HepG2 (cell line): ENCODE measurements at regions not wholly inside any gene's neighbourhood (a gene's known extent, or its start where the extent isn't known, plus 50 kb on each side); places are given as distances from the start of the nearest gene placed in this dataset.

Source experiments
- ATAC-seq: fragments of 200-7000 bp; cut with Tn5 transposase; 3 replicates; pipeline ENCODE4 v1.9.1; 2020; ENCODE audit warnings: mild to moderate bottlenecking, moderate library complexity
- BruUV-seq: library from RNA; stranded (reverse); fragments of 400-500 nt; replicated peaks from 2 replicates; lab custom pipeline; 2021; lab: Mats Ljungman, UMichigan
- CTCF ChIA-PET: fragments of 300-600 bp; formaldehyde crosslinking; extraction: SDS; loops from one replicate; lab custom pipeline; 2021; ENCODE audit warnings: low total read pairs, inconsistent platforms, low intra/inter-chr PET ratio; lab: Yijun Ruan, JAX
- POLR2A ChIA-PET: fragments of 350-600 bp; sonication (Branson Sonifier 250); formaldehyde crosslinking; loops from one replicate; lab custom pipeline; 2020; ENCODE audit warnings: antibody characterized with exemption, inconsistent platforms; lab: Yijun Ruan, JAX
- DNase-seq: peaks from one replicate; pipeline ENCODE4 v3.0.0-alpha.2; 2015; ENCODE audit warnings: low spot score
- FAIRE-seq: peaks from 3 replicates; lab custom pipeline; 2011; peaks lifted over from hg19 to GRCh38; lab: Jason Lieb, UNC
- H2AFZ ChIP-seq: one replicate; pipeline ENCODE4 v1.6.1; 2011; ENCODE audit warnings: low read length, inconsistent platforms
- H3K27ac ChIP-seq: fragments of 300-600 bp; 3 replicates; pipeline ENCODE4 v1.8.0; 2011; ENCODE audit warnings: mixed run types, mild to moderate bottlenecking, mixed read lengths, low read length, inconsistent platforms; ENCODE audit not compliant: insufficient read depth; ENCODE audit errors: extremely low read length
- H3K27me3 ChIP-seq, 2 experiments: fragments of 200-600 bp in 1 of 2; 2 replicates in 1 of 2; 3 replicates in 1 of 2; pipeline versions ENCODE4 v1.6.0 to v1.8.0; 2011; ENCODE audit warnings: low read length in 2 of 2, mild to moderate bottlenecking in 2 of 2, moderate library complexity in 2 of 2, inconsistent platforms in 1 of 2; ENCODE audit not compliant: insufficient read depth in 2 of 2, control insufficient read depth in 1 of 2
- H3K36me3 ChIP-seq, 2 experiments: fragments of 200-600 bp in 1 of 2; replicated peaks in 1 of 2; 2 replicates in 1 of 2; 3 replicates in 1 of 2; pipeline versions ENCODE4 v1.5.1 to v1.8.0; 2011; ENCODE audit warnings: low read length in 2 of 2, inconsistent platforms in 1 of 2; ENCODE audit not compliant: insufficient read depth in 2 of 2, control insufficient read depth in 1 of 2
- H3K4me1 ChIP-seq: 2 replicates; pipeline ENCODE4 v1.5.1; 2012; ENCODE audit warnings: low read length, inconsistent platforms; ENCODE audit not compliant: insufficient read depth
- H3K4me2 ChIP-seq: 2 replicates; pipeline ENCODE4 v1.6.0; 2011; ENCODE audit warnings: low read depth, low read length, inconsistent platforms
- H3K4me3 ChIP-seq, 3 experiments: fragments of 200-600 bp in 1 of 3; sonication (generic), shearing (Covaris generic) in 1 of 3; replicated peaks in 1 of 3; 2 replicates each; pipeline ENCODE4 v1.5.1; 2011 to 2016; ENCODE audit warnings: low read length in 3 of 3, inconsistent platforms in 2 of 3, low read depth in 2 of 3, mild to moderate bottlenecking in 2 of 3, control low read depth in 1 of 3, mixed read lengths in 1 of 3; ENCODE audit not compliant: insufficient read depth in 1 of 3
- H3K79me2 ChIP-seq: one replicate; pipeline ENCODE4 v1.6.1; 2011; ENCODE audit warnings: low read length, inconsistent platforms; ENCODE audit not compliant: insufficient read depth
- H3K9ac ChIP-seq: 2 replicates; pipeline ENCODE4 v1.6.0; 2011; ENCODE audit warnings: mild to moderate bottlenecking, low read depth, low read length, inconsistent platforms; ENCODE audit not compliant: insufficient read depth
- H3K9me3 ChIP-seq: 2 replicates; pipeline ENCODE4 v1.5.1; 2012; ENCODE audit warnings: mild to moderate bottlenecking, low read length
- H4K20me1 ChIP-seq: 2 replicates; pipeline ENCODE4 v1.6.0; 2011; ENCODE audit warnings: inconsistent platforms, mild to moderate bottlenecking, low read length, moderate library complexity; ENCODE audit not compliant: insufficient read depth
- RBM39 ChIP-seq: fragments of 200-400 bp; formaldehyde crosslinking; IDR thresholded peaks from one replicate; pipeline ENCODE4 v1.6.1; 2018; ENCODE audit warnings: antibody characterized with exemption, mild to moderate bottlenecking, low read depth, low read length; ENCODE audit not compliant: poor library complexity, severe bottlenecking
- ZNF10 ChIP-seq: sonication (generic); formaldehyde crosslinking; IDR thresholded peaks from 2 replicates; pipeline ENCODE4 v1.4.0; 2020; ENCODE audit warnings: mild to moderate bottlenecking, low read depth, missing genetic modification reagents, borderline replicate concordance
- ZNF607 ChIP-seq: sonication (generic); formaldehyde crosslinking; IDR thresholded peaks from 2 replicates; pipeline ENCODE4 v1.5.1; 2020; ENCODE audit warnings: missing genetic modification reagents, mild to moderate bottlenecking, borderline replicate concordance
- ZNF674 ChIP-seq: sonication (generic); formaldehyde crosslinking; IDR thresholded peaks from 2 replicates; pipeline ENCODE4 v1.5.0; 2020; ENCODE audit warnings: low read depth, mild to moderate bottlenecking, missing genetic modification reagents
- WGBS: methylation state at CpG from one replicate; pipeline ENCODE4 v1.1.6; 2017; ENCODE audit warnings: low lambda C conversion rate; 5-methylcytosine and 5-hydroxymethylcytosine counted together
- in situ Hi-C: cut with HindIII; loops from 2 replicates; pipeline ENCODE4 v1.10.0; 2017; ENCODE audit warnings: low pct_unique_long_range_greater_than_20kb; ENCODE audit not compliant: extremely low pct_ligation_motif_present
- intact Hi-C: fragments of 100-400 bp; cut with micrococcal nuclease; formaldehyde crosslinking; loops from one replicate; pipeline ENCODE4 v1.10.0; 2022; ENCODE audit not compliant: unreplicated experiment
- TF ChIP-seq, protein P1 (sequence below): sonication (generic); formaldehyde crosslinking; IDR thresholded peaks from 2 replicates; pipeline ENCODE4 v1.4.0; 2020; ENCODE audit warnings: low read depth, mild to moderate bottlenecking, missing genetic modification reagents
- TF ChIP-seq, protein P2 (sequence below): sonication (generic); formaldehyde crosslinking; IDR thresholded peaks from 2 replicates; pipeline ENCODE4 v1.5.1; 2020; ENCODE audit warnings: mild to moderate bottlenecking, missing genetic modification reagents, moderate library complexity
- TF ChIP-seq, protein P3 (sequence below): sonication (generic); formaldehyde crosslinking; IDR thresholded peaks from 2 replicates; pipeline ENCODE4 v1.5.0; 2020; ENCODE audit warnings: mild to moderate bottlenecking, missing genetic modification reagents, moderate library complexity

DNA sequence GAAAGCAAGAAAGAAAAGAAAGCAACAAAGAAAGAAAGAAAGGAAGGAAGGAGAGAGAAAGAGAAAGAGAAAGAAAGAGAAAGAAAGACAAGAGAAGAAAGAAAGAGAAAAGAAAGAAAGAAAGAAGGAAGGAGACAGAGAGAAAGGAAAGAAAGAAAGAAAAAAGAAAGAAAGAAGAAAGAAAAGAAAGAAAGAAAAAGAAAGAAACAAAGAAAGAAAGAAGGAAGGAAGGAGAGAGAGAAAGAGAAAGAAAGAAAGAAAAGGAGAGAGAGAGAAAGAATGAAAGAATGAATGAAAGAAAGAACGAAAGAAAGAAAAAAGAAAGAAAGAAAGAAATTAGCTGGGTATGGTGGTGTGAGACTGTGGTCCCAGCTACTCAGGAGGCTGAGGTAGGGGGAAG is 400.1 kb upstream of the MDGA2 start:
- peaks cover 60% of the 10 kb centered on the region for H3K9me3 ChIP-seq
- intact Hi-C loops = no loop called here
- ChIA-PET POLR2A (no interaction called here), CTCF (no interaction called here)
- H3K79me2 ChIP-seq = no peaks in the 10 kb centered on the region
- no TSS peak for BruUV-seq
- no peak overlapping the region for H3K27ac ChIP-seq
- no peaks in the 10 kb centered on the region for H3K4me1 ChIP-seq
- TF ChIP-seq ZNF674 (CRISPR knock-in tag) = no peak
- TF ChIP-seq, protein P1, sequence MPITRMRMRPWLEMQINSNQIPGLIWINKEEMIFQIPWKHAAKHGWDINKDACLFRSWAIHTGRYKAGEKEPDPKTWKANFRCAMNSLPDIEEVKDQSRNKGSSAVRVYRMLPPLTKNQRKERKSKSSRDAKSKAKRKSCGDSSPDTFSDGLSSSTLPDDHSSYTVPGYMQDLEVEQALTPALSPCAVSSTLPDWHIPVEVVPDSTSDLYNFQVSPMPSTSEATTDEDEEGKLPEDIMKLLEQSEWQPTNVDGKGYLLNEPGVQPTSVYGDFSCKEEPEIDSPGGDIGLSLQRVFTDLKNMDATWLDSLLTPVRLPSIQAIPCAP (CRISPR knock-in tag) = no peak
- no peaks in the 10 kb centered on the region for H3K36me3 ChIP-seq
- 0% methylated on average over 1 of the region's 1 CpG for WGBS
- no peaks in the 10 kb centered on the region for H4K20me1 ChIP-seq
- FAIRE-seq = no peak
- no peak overlapping the region for H3K9ac ChIP-seq
- H3K4me3 ChIP-seq = no peak overlapping the region
- ATAC-seq = no peak
- H3K27me3 ChIP-seq = no peaks in the 10 kb centered on the region; a peak in 1 of 5 replicates
- DNase-seq = no peak
- in situ Hi-C loops = no loop called here
- H3K4me2 ChIP-seq = no peak overlapping the region
- H2AFZ ChIP-seq = no peak overlapping the region

DNA sequence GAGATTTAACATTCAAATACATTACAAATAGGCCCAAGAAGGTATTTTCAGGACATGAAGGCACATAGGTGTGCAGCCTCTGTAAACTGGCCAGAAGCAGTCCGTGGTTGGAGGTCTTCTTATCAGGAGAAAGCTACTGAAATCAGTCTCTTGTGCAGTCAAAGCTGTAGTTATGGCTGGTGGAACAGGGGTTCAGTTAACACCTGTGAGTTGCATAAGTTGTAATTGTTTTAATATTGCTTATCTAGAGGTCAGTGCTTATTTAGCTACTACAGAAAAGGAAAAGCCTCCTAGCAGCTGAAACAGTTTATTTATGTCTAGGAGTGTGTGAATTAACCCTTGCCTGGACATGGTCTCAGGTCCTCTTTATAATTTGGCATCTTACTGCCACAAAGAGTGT is 377.6 kb upstream of the MDGA2 start:
- no peak overlapping the region for H3K4me2 ChIP-seq
- H3K9ac ChIP-seq = no peak overlapping the region
- peaks cover 9% of the 10 kb centered on the region; the same call in 1 of the 2 replicates for H3K9me3 ChIP-seq
- CTCF ChIA-PET = no interaction called here
- in situ Hi-C loops (no loop called here), intact Hi-C loops (no loop called here)
- TF ChIP-seq RBM39 (no peak), ZNF10 (CRISPR knock-in tag) (no peak), ZNF607 (CRISPR knock-in tag) (no peak)
- TF ChIP-seq, protein P2, sequence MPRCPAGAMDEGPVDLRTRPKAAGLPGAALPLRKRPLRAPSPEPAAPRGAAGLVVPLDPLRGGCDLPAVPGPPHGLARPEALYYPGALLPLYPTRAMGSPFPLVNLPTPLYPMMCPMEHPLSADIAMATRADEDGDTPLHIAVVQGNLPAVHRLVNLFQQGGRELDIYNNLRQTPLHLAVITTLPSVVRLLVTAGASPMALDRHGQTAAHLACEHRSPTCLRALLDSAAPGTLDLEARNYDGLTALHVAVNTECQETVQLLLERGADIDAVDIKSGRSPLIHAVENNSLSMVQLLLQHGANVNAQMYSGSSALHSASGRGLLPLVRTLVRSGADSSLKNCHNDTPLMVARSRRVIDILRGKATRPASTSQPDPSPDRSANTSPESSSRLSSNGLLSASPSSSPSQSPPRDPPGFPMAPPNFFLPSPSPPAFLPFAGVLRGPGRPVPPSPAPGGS (CRISPR knock-in tag) = no peak
- TF ChIP-seq, protein P3, sequence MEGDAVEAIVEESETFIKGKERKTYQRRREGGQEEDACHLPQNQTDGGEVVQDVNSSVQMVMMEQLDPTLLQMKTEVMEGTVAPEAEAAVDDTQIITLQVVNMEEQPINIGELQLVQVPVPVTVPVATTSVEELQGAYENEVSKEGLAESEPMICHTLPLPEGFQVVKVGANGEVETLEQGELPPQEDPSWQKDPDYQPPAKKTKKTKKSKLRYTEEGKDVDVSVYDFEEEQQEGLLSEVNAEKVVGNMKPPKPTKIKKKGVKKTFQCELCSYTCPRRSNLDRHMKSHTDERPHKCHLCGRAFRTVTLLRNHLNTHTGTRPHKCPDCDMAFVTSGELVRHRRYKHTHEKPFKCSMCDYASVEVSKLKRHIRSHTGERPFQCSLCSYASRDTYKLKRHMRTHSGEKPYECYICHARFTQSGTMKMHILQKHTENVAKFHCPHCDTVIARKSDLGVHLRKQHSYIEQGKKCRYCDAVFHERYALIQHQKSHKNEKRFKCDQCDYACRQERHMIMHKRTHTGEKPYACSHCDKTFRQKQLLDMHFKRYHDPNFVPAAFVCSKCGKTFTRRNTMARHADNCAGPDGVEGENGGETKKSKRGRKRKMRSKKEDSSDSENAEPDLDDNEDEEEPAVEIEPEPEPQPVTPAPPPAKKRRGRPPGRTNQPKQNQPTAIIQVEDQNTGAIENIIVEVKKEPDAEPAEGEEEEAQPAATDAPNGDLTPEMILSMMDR (CRISPR knock-in tag) = no peak
- no TSS peak for BruUV-seq
- H3K4me3 ChIP-seq = no peak overlapping the region
- H4K20me1 ChIP-seq = no peaks in the 10 kb centered on the region
- FAIRE-seq (no peak), DNase-seq (no peak), ATAC-seq (no peak)
- H3K4me1 ChIP-seq = no peaks in the 10 kb centered on the region
- H2AFZ ChIP-seq = no peak overlapping the region
- POLR2A ChIA-PET = no interaction called here
- WGBS = no CpG with 5 or more reads among the region's 1 CpG
- H3K27ac ChIP-seq = no peak overlapping the region
- H3K36me3 ChIP-seq = no peaks in the 10 kb centered on the region
- H3K79me2 ChIP-seq = no peaks in the 10 kb centered on the region
- no peaks in the 10 kb centered on the region for H3K27me3 ChIP-seq
